K562 (cell line): ENCODE measurements at regions not wholly inside any gene's neighbourhood (a gene's known extent, or its start where the extent isn't known, plus 50 kb on each side); places are given as distances from the start of the nearest gene placed in this dataset.

Experiments
- BRCA1 ChIP-seq, 2 experiments: fragments of 450-650 bp in 1 of 2; sonication (generic) in 1 of 2; formaldehyde crosslinking in 1 of 2; IDR thresholded peaks; 2 replicates each; pipeline versions ENCODE4 v1.5.0 to v1.6.1; 2017 to 2020; ENCODE audit warnings: mild to moderate bottlenecking in 1 of 2, missing genetic modification reagents in 1 of 2
- CHCHD3 ChIP-seq: fragments of 250-450 bp; sonication (Bioruptor Pico); IDR thresholded peaks from 2 replicates; pipeline ENCODE4 v2.1.2; 2022; ENCODE audit warnings: mild to moderate bottlenecking
- HDAC6 ChIP-seq: IDR thresholded peaks from 2 replicates; pipeline ENCODE4 v1.6.1; 2012; ENCODE audit warnings: low read depth, mild to moderate bottlenecking, control low read depth, inconsistent platforms, low read length, moderate library complexity
- HLTF ChIP-seq: fragments of 450-650 bp; IDR thresholded peaks from 2 replicates; pipeline ENCODE4 v1.6.1; 2016
- MAZ ChIP-seq, 2 experiments: fragments of 450-650 bp in 1 of 2; sonication (generic) in 1 of 2; formaldehyde crosslinking; IDR thresholded peaks in 1 of 2; conservative IDR thresholded peaks in 1 of 2; 2 replicates each; pipeline versions ENCODE4 v1.4.0 to v1.5.0; 2020; ENCODE audit warnings: mild to moderate bottlenecking in 1 of 2, missing genetic modification reagents in 1 of 2
- NBN ChIP-seq: fragments of 450-650 bp; IDR thresholded peaks from 2 replicates; pipeline ENCODE4 v1.6.1; 2016; ENCODE audit warnings: low read depth, mild to moderate bottlenecking
- NFIC ChIP-seq: fragments of 450-650 bp; IDR thresholded peaks from 2 replicates; pipeline ENCODE4 v1.6.1; 2017; ENCODE audit warnings: mild to moderate bottlenecking, inconsistent platforms
- SIRT6 ChIP-seq: IDR thresholded peaks from one replicate; pipeline ENCODE4 v1.6.1; 2012; ENCODE audit warnings: low read depth, mild to moderate bottlenecking, control low read depth, inconsistent platforms, low read length, moderate library complexity
- ZNF311 ChIP-seq: fragments of 250-450 bp; sonication (Bioruptor Pico); IDR thresholded peaks from 2 replicates; pipeline ENCODE4 v1.4.0; 2020; ENCODE audit warnings: mild to moderate bottlenecking, moderate library complexity
- ZNF76 ChIP-seq: fragments of 250-450 bp; sonication (Bioruptor Pico); IDR thresholded peaks from 2 replicates; pipeline ENCODE4 v1.4.0; 2020; ENCODE audit warnings: mild to moderate bottlenecking, moderate library complexity, borderline replicate concordance
- TF ChIP-seq, protein P1 (sequence below): fragments of 450-650 bp; IDR thresholded peaks from 2 replicates; pipeline ENCODE4 v1.6.1; 2018; ENCODE audit warnings: mild to moderate bottlenecking, low read depth; ENCODE audit not compliant: partially characterized antibody
- TF ChIP-seq, protein P2 (sequence below): fragments of 450-650 bp; formaldehyde crosslinking; IDR thresholded peaks from 2 replicates; pipeline ENCODE4 v1.4.0; 2022; ENCODE audit warnings: mild to moderate bottlenecking, moderate library complexity
- TF ChIP-seq, protein P3 (sequence below): fragments of 450-650 bp; IDR thresholded peaks from 2 replicates; pipeline ENCODE4 v1.6.1; 2016; ENCODE audit warnings: mild to moderate bottlenecking, moderate library complexity

DNA sequence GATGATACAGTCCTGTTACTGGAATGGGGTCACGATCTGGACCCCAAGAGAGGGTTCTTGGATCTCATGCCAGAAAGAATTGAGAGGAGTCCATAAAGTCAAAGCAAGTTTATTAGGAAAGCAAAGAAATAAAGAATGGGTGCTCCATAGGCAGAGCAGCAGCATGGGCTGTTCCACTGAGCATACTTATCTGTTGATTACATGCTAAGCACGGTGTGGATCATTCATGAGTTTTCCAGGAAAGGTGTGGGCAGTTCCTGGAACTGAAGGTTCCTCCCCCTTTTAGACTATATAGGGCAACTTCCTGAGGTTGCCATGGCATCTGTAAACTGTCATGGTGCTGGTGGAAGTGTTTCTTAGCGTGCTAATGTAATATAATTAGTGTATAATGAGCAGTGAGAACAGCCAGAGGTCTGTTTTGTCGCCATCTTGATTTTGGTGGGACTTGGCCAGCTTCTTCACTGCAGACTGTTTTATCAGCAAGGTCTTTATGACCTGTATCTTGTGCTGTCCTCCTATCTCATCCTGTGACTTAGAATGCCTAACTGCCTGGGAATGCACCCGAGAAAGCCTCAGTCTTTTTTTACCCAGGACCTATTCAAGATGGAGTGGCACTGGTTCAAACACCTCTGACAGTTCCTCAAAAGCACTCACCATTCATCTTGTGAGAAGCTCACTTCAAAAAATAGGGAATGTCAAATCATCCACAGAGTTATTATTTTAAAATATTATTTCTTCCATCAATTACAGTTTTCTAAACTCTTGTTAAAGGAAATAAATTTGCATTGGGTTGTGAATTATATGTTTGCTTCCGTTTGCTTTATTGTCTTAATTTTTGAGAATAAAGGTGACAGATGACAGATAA, 1358.8 kb upstream of the TMEM132C start (continued):
- TF ChIP-seq, protein P1, sequence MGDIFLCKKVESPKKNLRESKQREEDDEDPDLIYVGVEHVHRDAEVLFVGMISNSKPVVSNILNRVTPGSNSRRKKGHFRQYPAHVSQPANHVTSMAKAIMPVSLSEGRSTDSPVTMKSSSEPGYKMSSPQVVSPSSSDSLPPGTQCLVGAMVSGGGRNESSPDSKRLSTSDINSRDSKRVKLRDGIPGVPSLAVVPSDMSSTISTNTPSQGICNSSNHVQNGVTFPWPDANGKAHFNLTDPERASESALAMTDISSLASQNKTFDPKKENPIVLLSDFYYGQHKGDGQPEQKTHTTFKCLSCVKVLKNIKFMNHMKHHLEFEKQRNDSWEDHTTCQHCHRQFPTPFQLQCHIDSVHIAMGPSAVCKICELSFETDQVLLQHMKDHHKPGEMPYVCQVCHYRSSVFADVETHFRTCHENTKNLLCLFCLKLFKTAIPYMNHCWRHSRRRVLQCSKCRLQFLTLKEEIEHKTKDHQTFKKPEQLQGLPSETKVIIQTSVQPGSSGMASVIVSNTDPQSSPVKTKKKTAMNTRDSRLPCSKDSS = no peak
- TF ChIP-seq BRCA1 (IDR thresholded peaks at IDR 0.05) = no peak
- no peak for TF ChIP-seq BRCA1 (CRISPR knock-in tag; IDR thresholded peaks at IDR 0.05)
- TF ChIP-seq, protein P2, sequence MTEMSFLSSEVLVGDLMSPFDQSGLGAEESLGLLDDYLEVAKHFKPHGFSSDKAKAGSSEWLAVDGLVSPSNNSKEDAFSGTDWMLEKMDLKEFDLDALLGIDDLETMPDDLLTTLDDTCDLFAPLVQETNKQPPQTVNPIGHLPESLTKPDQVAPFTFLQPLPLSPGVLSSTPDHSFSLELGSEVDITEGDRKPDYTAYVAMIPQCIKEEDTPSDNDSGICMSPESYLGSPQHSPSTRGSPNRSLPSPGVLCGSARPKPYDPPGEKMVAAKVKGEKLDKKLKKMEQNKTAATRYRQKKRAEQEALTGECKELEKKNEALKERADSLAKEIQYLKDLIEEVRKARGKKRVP = peak; percentile 95
- TF ChIP-seq HLTF = no peak
- TF ChIP-seq NFIC = no peak
- TF ChIP-seq MAZ (CRISPR knock-in tag; conservative IDR thresholded peaks at IDR 0.05 in 1 of 2, IDR thresholded peaks at IDR 0.05 in 1 of 2) = peak in 1 of 2 experiments; percentile 98; a peak in 2 of 4 replicates
- TF ChIP-seq, protein P3, sequence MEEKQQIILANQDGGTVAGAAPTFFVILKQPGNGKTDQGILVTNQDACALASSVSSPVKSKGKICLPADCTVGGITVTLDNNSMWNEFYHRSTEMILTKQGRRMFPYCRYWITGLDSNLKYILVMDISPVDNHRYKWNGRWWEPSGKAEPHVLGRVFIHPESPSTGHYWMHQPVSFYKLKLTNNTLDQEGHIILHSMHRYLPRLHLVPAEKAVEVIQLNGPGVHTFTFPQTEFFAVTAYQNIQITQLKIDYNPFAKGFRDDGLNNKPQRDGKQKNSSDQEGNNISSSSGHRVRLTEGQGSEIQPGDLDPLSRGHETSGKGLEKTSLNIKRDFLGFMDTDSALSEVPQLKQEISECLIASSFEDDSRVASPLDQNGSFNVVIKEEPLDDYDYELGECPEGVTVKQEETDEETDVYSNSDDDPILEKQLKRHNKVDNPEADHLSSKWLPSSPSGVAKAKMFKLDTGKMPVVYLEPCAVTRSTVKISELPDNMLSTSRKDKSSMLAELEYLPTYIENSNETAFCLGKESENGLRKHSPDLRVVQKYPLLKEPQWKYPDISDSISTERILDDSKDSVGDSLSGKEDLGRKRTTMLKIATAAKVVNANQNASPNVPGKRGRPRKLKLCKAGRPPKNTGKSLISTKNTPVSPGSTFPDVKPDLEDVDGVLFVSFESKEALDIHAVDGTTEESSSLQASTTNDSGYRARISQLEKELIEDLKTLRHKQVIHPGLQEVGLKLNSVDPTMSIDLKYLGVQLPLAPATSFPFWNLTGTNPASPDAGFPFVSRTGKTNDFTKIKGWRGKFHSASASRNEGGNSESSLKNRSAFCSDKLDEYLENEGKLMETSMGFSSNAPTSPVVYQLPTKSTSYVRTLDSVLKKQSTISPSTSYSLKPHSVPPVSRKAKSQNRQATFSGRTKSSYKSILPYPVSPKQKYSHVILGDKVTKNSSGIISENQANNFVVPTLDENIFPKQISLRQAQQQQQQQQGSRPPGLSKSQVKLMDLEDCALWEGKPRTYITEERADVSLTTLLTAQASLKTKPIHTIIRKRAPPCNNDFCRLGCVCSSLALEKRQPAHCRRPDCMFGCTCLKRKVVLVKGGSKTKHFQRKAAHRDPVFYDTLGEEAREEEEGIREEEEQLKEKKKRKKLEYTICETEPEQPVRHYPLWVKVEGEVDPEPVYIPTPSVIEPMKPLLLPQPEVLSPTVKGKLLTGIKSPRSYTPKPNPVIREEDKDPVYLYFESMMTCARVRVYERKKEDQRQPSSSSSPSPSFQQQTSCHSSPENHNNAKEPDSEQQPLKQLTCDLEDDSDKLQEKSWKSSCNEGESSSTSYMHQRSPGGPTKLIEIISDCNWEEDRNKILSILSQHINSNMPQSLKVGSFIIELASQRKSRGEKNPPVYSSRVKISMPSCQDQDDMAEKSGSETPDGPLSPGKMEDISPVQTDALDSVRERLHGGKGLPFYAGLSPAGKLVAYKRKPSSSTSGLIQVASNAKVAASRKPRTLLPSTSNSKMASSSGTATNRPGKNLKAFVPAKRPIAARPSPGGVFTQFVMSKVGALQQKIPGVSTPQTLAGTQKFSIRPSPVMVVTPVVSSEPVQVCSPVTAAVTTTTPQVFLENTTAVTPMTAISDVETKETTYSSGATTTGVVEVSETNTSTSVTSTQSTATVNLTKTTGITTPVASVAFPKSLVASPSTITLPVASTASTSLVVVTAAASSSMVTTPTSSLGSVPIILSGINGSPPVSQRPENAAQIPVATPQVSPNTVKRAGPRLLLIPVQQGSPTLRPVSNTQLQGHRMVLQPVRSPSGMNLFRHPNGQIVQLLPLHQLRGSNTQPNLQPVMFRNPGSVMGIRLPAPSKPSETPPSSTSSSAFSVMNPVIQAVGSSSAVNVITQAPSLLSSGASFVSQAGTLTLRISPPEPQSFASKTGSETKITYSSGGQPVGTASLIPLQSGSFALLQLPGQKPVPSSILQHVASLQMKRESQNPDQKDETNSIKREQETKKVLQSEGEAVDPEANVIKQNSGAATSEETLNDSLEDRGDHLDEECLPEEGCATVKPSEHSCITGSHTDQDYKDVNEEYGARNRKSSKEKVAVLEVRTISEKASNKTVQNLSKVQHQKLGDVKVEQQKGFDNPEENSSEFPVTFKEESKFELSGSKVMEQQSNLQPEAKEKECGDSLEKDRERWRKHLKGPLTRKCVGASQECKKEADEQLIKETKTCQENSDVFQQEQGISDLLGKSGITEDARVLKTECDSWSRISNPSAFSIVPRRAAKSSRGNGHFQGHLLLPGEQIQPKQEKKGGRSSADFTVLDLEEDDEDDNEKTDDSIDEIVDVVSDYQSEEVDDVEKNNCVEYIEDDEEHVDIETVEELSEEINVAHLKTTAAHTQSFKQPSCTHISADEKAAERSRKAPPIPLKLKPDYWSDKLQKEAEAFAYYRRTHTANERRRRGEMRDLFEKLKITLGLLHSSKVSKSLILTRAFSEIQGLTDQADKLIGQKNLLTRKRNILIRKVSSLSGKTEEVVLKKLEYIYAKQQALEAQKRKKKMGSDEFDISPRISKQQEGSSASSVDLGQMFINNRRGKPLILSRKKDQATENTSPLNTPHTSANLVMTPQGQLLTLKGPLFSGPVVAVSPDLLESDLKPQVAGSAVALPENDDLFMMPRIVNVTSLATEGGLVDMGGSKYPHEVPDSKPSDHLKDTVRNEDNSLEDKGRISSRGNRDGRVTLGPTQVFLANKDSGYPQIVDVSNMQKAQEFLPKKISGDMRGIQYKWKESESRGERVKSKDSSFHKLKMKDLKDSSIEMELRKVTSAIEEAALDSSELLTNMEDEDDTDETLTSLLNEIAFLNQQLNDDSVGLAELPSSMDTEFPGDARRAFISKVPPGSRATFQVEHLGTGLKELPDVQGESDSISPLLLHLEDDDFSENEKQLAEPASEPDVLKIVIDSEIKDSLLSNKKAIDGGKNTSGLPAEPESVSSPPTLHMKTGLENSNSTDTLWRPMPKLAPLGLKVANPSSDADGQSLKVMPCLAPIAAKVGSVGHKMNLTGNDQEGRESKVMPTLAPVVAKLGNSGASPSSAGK = no peak; the same call in 1 of the 2 replicates
- TF ChIP-seq NBN = no peak; the same call in 1 of the 2 replicates
- TF ChIP-seq CHCHD3 (CRISPR knock-in tag) = 0 out of 2 replicates have a peak, but pooled peaks have one; percentile 79
- no peak for TF ChIP-seq SIRT6
- peak; percentile 99 for TF ChIP-seq ZNF311
- TF ChIP-seq HDAC6 = no peak
- TF ChIP-seq ZNF76 (CRISPR knock-in tag) = peak; percentile 99
